ENCODE measurements at regions not wholly inside any gene's neighbourhood (a gene's known extent, or its start where the extent isn't known, plus 50 kb on each side); places are given as distances from the start of the nearest gene placed in this dataset.

DNA sequence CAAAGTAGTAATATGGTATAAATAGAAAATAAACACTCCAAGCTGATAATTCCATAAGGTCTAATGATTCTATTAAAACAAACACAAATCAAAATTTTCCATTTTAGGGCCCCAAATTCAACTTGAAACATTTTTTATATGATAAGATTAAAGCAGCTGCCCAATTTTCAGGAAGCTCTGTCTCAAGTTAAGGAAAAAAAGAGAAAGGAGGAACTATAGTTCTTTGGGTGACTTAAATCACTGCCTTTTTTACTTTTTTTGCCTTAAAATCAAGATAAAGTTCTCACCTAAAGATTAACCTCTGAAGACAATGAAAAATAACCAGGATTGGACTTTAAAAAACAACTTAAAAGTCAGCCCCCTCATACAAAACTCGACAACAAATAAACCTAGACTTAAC, 76.0 kb upstream of the IFNE start:
- TF ChIP-seq, protein P1, sequence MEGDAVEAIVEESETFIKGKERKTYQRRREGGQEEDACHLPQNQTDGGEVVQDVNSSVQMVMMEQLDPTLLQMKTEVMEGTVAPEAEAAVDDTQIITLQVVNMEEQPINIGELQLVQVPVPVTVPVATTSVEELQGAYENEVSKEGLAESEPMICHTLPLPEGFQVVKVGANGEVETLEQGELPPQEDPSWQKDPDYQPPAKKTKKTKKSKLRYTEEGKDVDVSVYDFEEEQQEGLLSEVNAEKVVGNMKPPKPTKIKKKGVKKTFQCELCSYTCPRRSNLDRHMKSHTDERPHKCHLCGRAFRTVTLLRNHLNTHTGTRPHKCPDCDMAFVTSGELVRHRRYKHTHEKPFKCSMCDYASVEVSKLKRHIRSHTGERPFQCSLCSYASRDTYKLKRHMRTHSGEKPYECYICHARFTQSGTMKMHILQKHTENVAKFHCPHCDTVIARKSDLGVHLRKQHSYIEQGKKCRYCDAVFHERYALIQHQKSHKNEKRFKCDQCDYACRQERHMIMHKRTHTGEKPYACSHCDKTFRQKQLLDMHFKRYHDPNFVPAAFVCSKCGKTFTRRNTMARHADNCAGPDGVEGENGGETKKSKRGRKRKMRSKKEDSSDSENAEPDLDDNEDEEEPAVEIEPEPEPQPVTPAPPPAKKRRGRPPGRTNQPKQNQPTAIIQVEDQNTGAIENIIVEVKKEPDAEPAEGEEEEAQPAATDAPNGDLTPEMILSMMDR (IDR thresholded peaks at IDR 0.05): no peak

GRCh38 chr9:21558615-21559401, 76.7 kb upstream of the IFNE start:
- TF ChIP-seq, protein P1 (IDR thresholded peaks at IDR 0.05): no peak

GRCh38 chr9:21559402-21560280, 77.5 kb upstream of the IFNE start:
- TF ChIP-seq, protein P1 (IDR thresholded peaks at IDR 0.05): no peak

- TF ChIP-seq, protein P1 (IDR thresholded peaks at IDR 0.05): no peak
Measured at GRCh38 chr9:21560281-21560745, 78.2 kb upstream of the IFNE start.

DNA sequence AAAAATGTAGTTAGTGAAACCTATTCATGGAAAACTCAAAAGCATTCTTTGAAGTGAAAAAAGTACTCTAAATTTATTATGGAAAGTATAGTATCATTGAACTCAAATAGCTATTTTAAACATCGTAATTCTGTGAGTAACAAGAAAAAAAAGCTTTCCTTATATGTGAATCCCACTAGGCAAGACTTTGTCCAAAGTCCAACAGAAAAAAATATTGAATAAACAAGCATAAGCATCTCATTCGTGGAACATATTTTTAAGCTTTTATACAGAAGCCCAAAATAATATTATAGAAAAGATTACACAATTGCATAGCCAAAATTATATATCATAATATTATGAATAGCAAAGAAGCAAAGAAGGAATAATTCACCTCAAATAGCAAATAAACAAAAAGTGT, 79.4 kb upstream of the IFNE start:
- TF ChIP-seq, protein P1 (IDR thresholded peaks at IDR 0.05): no peak

- TF ChIP-seq, protein P1 (IDR thresholded peaks at IDR 0.05): no peak
Measured at GRCh38 chr9:21564175-21564574, 82.1 kb upstream of the IFNE start.

GRCh38 chr9:21565155-21565554, 83.0 kb upstream of the IFNE start:
- TF ChIP-seq, protein P1 (IDR thresholded peaks at IDR 0.05): no peak

All from LNCAP (cell line).